Left ventricle myocardium inferior (tissue), 1 donor: ENCODE measurements at regions not wholly inside any gene's neighbourhood (a gene's known extent, or its start where the extent isn't known, plus 50 kb on each side); places are given as distances from the start of the nearest gene placed in this dataset.

Experiments
- DNase-seq: peaks from one replicate; pipeline ENCODE4 v3.0.0-alpha.2; 2020
- H3K27ac ChIP-seq: fragments of 200-600 bp; replicated peaks from 2 replicates; pipeline ENCODE4 v1.8.0; 2021
- H3K27me3 ChIP-seq: fragments of 200-600 bp; 2 replicates; pipeline ENCODE4 v1.8.0; 2021; ENCODE audit warnings: low read depth
- H3K36me3 ChIP-seq: fragments of 200-600 bp; 2 replicates; pipeline ENCODE4 v1.8.0; 2021
- H3K4me1 ChIP-seq: fragments of 200-600 bp; 2 replicates; pipeline ENCODE4 v1.8.0; 2021
- H3K4me3 ChIP-seq: fragments of 200-600 bp; 2 replicates; pipeline ENCODE4 v1.8.0; 2021; ENCODE audit warnings: mild to moderate bottlenecking, moderate library complexity
- H3K9me3 ChIP-seq: fragments of 200-600 bp; replicated peaks from 2 replicates; pipeline ENCODE4 v1.8.0; 2021
- CTCF ChIP-seq: fragments of 200-600 bp; IDR thresholded peaks from 2 replicates; pipeline ENCODE4 v1.8.0; 2021; ENCODE audit warnings: antibody characterized with exemption, mild to moderate bottlenecking, borderline replicate concordance
- intact Hi-C: fragments of 100-400 bp; cut with micrococcal nuclease; formaldehyde crosslinking; loops from one replicate; pipeline ENCODE4 v1.11.0; 2022
- donor health status: DM: no; HTN: yes; CAD: no; lungs with severe emphysema.

GRCh38 chr10:131678171-131678570 lies 222.6 kb upstream of the PPP2R2D start:
- H3K27me3 ChIP-seq, result peaks cover 69% of the 10 kb centered on the region
- H3K4me3 ChIP-seq, result no peak overlapping the region
- H3K36me3 ChIP-seq, result no peaks in the 10 kb centered on the region
- H3K9me3 ChIP-seq, result peaks cover 8% of the 10 kb centered on the region
- H3K4me1 ChIP-seq, result no peaks in the 10 kb centered on the region
- intact Hi-C loops, result no loop called here
- TF ChIP-seq CTCF, result no peak
- no peak overlapping the region for H3K27ac ChIP-seq
- no peak for DNase-seq

- Histone ChIP-seq H3K36me3 (no peaks in the 10 kb centered on the region), H3K4me1 (no peaks in the 10 kb centered on the region), H3K4me3 (no peak overlapping the region), H3K9me3 (peaks cover 3% of the 10 kb centered on the region), H3K27ac (no peak overlapping the region), H3K27me3 (peaks cover 74% of the 10 kb centered on the region)
- TF ChIP-seq CTCF, result no peak
- no peak for DNase-seq
- intact Hi-C loops, result no loop called here
These were observed 222.2 kb upstream of the PPP2R2D start for GRCh38 chr10:131678613-131679012.

GRCh38 chr10:131679926-131680325 lies 220.9 kb upstream of the PPP2R2D start:
- H3K27me3 ChIP-seq, result peaks cover 87% of the 10 kb centered on the region
- no peaks in the 10 kb centered on the region for H3K36me3 ChIP-seq
- DNase-seq, result no peak
- no peak overlapping the region for H3K4me3 ChIP-seq
- no peaks in the 10 kb centered on the region for H3K9me3 ChIP-seq
- no peaks in the 10 kb centered on the region for H3K4me1 ChIP-seq
- intact Hi-C loops, result no loop called here
- TF ChIP-seq CTCF, result no peak
- no peak overlapping the region for H3K27ac ChIP-seq

- no peak for TF ChIP-seq CTCF
- no peaks in the 10 kb centered on the region for H3K36me3 ChIP-seq
- intact Hi-C loops, result no loop called here
- peaks cover 98% of the 10 kb centered on the region for H3K27me3 ChIP-seq
- no peak overlapping the region for H3K27ac ChIP-seq
- H3K9me3 ChIP-seq, result no peaks in the 10 kb centered on the region
- no peak overlapping the region for H3K4me3 ChIP-seq
- H3K4me1 ChIP-seq, result no peaks in the 10 kb centered on the region
- DNase-seq, result no peak
These were observed 219.7 kb upstream of the PPP2R2D start for GRCh38 chr10:131681122-131681521.

- no peaks in the 10 kb centered on the region for H3K9me3 ChIP-seq
- no peak for DNase-seq
- H3K27ac ChIP-seq, result no peak overlapping the region
- TF ChIP-seq CTCF, result no peak
- no peaks in the 10 kb centered on the region for H3K4me1 ChIP-seq
- peaks cover 98% of the 10 kb centered on the region for H3K27me3 ChIP-seq
- intact Hi-C loops, result no loop called here
- H3K36me3 ChIP-seq, result no peaks in the 10 kb centered on the region
- no peak overlapping the region for H3K4me3 ChIP-seq
These were observed 219.2 kb upstream of the PPP2R2D start for GRCh38 chr10:131681656-131682055.
